ENCODE measurements at regions not wholly inside any gene's neighbourhood (a gene's known extent, or its start where the extent isn't known, plus 50 kb on each side); places are given as distances from the start of the nearest gene placed in this dataset.

- Mint-ChIP-seq H3K9me3 (peaks cover 3 to 7% (median 7%) of the 10 kb centered on the region in 3 donors), H3K27me3 (no peaks in the 10 kb centered on the region), H3K4me1 (no peaks in the 10 kb centered on the region), H3K36me3 (no peaks in the 10 kb centered on the region), H3K4me3 (no peak overlapping the region), H3K27ac (no peak overlapping the region)
Measured at GRCh38 chr10:85032981-85033380, 704.6 kb downstream of the CCSER2 start.

- H3K4me3 Mint-ChIP-seq: no peak overlapping the region
Measured at GRCh38 chr10:85036661-85037060, 708.3 kb downstream of the CCSER2 start.

GRCh38 chr10:85039311-85039710 lies 710.9 kb downstream of the CCSER2 start:
- Mint-ChIP-seq H3K4me3 (no peak overlapping the region), H3K27ac (no peak overlapping the region), H3K4me1 (peaks cover 0 to 2% (median 0%) of the 10 kb centered on the region in 3 donors), H3K27me3 (no peaks in the 10 kb centered on the region), H3K9me3 (peaks cover 3 to 14% (median 11%) of the 10 kb centered on the region in 3 donors), H3K36me3 (no peaks in the 10 kb centered on the region)

More at GRCh38 chr10:85036661-85037060, 708.3 kb downstream of the CCSER2 start:
- H3K27ac Mint-ChIP-seq: no peak overlapping the region
- no peaks in the 10 kb centered on the region for H3K36me3 Mint-ChIP-seq
- no peaks in the 10 kb centered on the region for H3K27me3 Mint-ChIP-seq
- H3K9me3 Mint-ChIP-seq: peaks cover 5 to 11% (median 11%) of the 10 kb centered on the region in 3 donors
- peaks cover 0 to 2% (median 0%) of the 10 kb centered on the region in 3 donors for H3K4me1 Mint-ChIP-seq

- Mint-ChIP-seq H3K36me3 (no peaks in the 10 kb centered on the region), H3K9me3 (peaks cover 2 to 10% (median 7%) of the 10 kb centered on the region in 3 donors), H3K27ac (no peak overlapping the region), H3K27me3 (peaks cover 1% of the 10 kb centered on the region), H3K4me1 (peaks cover 0 to 2% (median 0%) of the 10 kb centered on the region in 3 donors), H3K4me3 (no peak overlapping the region)
Measured at GRCh38 chr10:85043207-85043606, 714.8 kb downstream of the CCSER2 start.

GRCh38 chr10:85045046-85045445 lies 716.7 kb downstream of the CCSER2 start:
- Mint-ChIP-seq H3K4me1 (peaks cover 0 to 2% (median 0%) of the 10 kb centered on the region in 3 donors), H3K9me3 (peaks cover 0 to 6% (median 0%) of the 10 kb centered on the region in 3 donors), H3K27me3 (peaks cover 1% of the 10 kb centered on the region), H3K4me3 (no peak overlapping the region), H3K27ac (peak overlapping the region in 1 of 3 donors; percentile 61), H3K36me3 (no peaks in the 10 kb centered on the region)

GRCh38 chr10:85047170-85047834 lies 718.9 kb downstream of the CCSER2 start:
- Mint-ChIP-seq H3K4me3 (no peak overlapping the region), H3K36me3 (no peaks in the 10 kb centered on the region), H3K4me1 (no peaks in the 10 kb centered on the region), H3K27me3 (peaks cover 1% of the 10 kb centered on the region), H3K27ac (no peak overlapping the region), H3K9me3 (peaks cover 0 to 7% (median 3%) of the 10 kb centered on the region in 3 donors)

GRCh38 chr10:85047979-85048378 lies 719.6 kb downstream of the CCSER2 start:
- Mint-ChIP-seq H3K9me3 (peaks cover 0 to 6% (median 3%) of the 10 kb centered on the region in 3 donors), H3K27ac (no peak overlapping the region), H3K36me3 (no peaks in the 10 kb centered on the region), H3K27me3 (peaks cover 1% of the 10 kb centered on the region), H3K4me1 (no peaks in the 10 kb centered on the region), H3K4me3 (no peak overlapping the region)

- Mint-ChIP-seq H3K27me3 (peaks cover 1% of the 10 kb centered on the region), H3K4me1 (no peaks in the 10 kb centered on the region), H3K9me3 (peaks cover 0 to 6% (median 3%) of the 10 kb centered on the region in 3 donors), H3K36me3 (no peaks in the 10 kb centered on the region), H3K27ac (no peak overlapping the region), H3K4me3 (no peak overlapping the region)
Measured at GRCh38 chr10:85048644-85049043, 720.3 kb downstream of the CCSER2 start.

GRCh38 chr10:85060944-85061343 lies 732.6 kb downstream of the CCSER2 start:
- no peaks in the 10 kb centered on the region for H3K4me1 Mint-ChIP-seq
- H3K4me3 Mint-ChIP-seq: no peak overlapping the region
- H3K27me3 Mint-ChIP-seq: no peaks in the 10 kb centered on the region
- H3K27ac Mint-ChIP-seq: no peak overlapping the region
- peaks cover 6 to 12% (median 7%) of the 10 kb centered on the region in 3 donors for H3K9me3 Mint-ChIP-seq
- no peaks in the 10 kb centered on the region for H3K36me3 Mint-ChIP-seq

- Mint-ChIP-seq H3K4me3 (no peak overlapping the region), H3K27ac (no peak overlapping the region), H3K27me3 (no peaks in the 10 kb centered on the region), H3K36me3 (no peaks in the 10 kb centered on the region), H3K4me1 (no peaks in the 10 kb centered on the region), H3K9me3 (peaks cover 6 to 10% (median 7%) of the 10 kb centered on the region in 3 donors)
Measured at GRCh38 chr10:85061401-85061800, 733.0 kb downstream of the CCSER2 start.

- Mint-ChIP-seq H3K9me3 (peaks cover 0 to 8% (median 6%) of the 10 kb centered on the region in 3 donors), H3K27ac (no peak overlapping the region), H3K36me3 (peaks cover 4% of the 10 kb centered on the region), H3K27me3 (no peaks in the 10 kb centered on the region), H3K4me1 (no peaks in the 10 kb centered on the region), H3K4me3 (no peak overlapping the region)
Measured at GRCh38 chr10:85067955-85068354, 739.6 kb downstream of the CCSER2 start.

- Mint-ChIP-seq H3K9me3 (peaks cover 1 to 9% (median 6%) of the 10 kb centered on the region in 3 donors), H3K4me3 (no peak overlapping the region), H3K4me1 (no peaks in the 10 kb centered on the region), H3K27me3 (no peaks in the 10 kb centered on the region), H3K36me3 (no peaks in the 10 kb centered on the region), H3K27ac (no peak overlapping the region)
Measured at GRCh38 chr10:85080934-85081333, 752.5 kb downstream of the CCSER2 start.

GRCh38 chr10:85098835-85099521 lies 770.6 kb downstream of the CCSER2 start:
- Mint-ChIP-seq H3K27me3 (no peaks in the 10 kb centered on the region), H3K27ac (peak overlapping the region in 1 of 3 donors; percentile 21), H3K4me1 (no peaks in the 10 kb centered on the region), H3K36me3 (no peaks in the 10 kb centered on the region), H3K4me3 (no peak overlapping the region), H3K9me3 (peaks cover 0 to 2% (median 2%) of the 10 kb centered on the region in 3 donors)

- H3K4me3 Mint-ChIP-seq: no peak overlapping the region
- no peaks in the 10 kb centered on the region for H3K4me1 Mint-ChIP-seq
- H3K27ac Mint-ChIP-seq: no peak overlapping the region
- no peaks in the 10 kb centered on the region for H3K36me3 Mint-ChIP-seq
- H3K27me3 Mint-ChIP-seq: no peaks in the 10 kb centered on the region
- H3K9me3 Mint-ChIP-seq: peaks cover 0 to 2% (median 0%) of the 10 kb centered on the region in 3 donors
Measured at GRCh38 chr10:85100495-85100894, 772.1 kb downstream of the CCSER2 start.

GRCh38 chr10:85105614-85106255 lies 777.3 kb downstream of the CCSER2 start:
- Mint-ChIP-seq H3K36me3 (no peaks in the 10 kb centered on the region), H3K27me3 (no peaks in the 10 kb centered on the region), H3K27ac (no peak overlapping the region), H3K4me3 (no peak overlapping the region), H3K4me1 (no peaks in the 10 kb centered on the region), H3K9me3 (peaks cover 0 to 1% (median 0%) of the 10 kb centered on the region in 3 donors)

Data from IgD-negative memory B cell (primary cell).